ENCODE measurements at regions not wholly inside any gene's neighbourhood (a gene's known extent, or its start where the extent isn't known, plus 50 kb on each side); places are given as distances from the start of the nearest gene placed in this dataset.

DNA sequence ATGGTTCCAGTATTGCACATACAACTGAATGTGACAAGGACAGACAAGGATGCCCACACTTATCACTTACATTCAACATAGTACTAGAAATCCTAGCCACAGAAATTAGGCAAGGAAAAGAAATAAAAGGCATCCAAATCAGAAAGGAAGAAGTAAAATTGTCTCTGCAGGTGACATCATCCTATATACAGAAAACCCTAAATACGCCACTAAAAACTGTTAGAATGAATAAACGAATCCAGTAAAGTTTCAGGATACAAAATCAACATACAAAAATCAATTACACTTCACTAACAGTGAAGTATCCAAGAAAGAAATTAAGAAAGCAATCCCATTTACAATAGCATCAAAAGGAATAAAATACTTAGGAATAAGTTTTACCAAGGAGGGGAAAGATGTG, 66.1 kb downstream of the FAM217A start:
- H3K4me1 ChIP-seq (ENCODE audit: low read depth, poor library complexity, severe bottlenecking): peaks cover 41% of the 10 kb centered on the region

DNA sequence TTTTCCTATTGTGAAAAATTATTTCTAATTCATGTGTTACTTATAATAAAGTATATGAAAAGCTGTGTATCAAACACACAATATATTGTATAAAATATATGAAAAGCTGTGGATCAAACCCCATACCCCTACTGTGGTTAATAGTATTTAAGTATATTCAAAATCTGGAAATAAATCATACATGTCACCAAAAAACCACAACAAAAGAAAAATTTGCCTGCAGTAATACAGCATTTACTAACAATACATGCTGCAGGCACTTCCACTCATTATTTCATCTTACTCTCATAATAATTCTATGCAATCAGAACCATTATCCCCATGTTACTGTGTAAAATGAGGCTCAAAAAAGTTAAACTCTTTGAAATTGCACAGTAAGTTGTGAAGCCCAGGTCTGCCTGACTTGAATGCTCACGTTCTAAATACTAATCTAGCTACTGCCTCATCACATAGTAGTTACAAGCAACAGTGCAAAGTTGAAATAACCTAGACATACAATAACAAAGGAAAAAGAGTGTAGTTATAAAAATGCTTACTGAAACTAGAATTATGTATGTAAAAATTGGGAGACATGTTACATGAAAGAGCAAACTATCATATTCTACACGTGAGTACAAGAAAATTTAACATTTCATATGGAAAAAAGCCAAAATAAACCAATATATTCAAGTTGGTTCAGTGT, 61.7 kb downstream of the FAM217A start:
- TF ChIP-seq, protein P1, sequence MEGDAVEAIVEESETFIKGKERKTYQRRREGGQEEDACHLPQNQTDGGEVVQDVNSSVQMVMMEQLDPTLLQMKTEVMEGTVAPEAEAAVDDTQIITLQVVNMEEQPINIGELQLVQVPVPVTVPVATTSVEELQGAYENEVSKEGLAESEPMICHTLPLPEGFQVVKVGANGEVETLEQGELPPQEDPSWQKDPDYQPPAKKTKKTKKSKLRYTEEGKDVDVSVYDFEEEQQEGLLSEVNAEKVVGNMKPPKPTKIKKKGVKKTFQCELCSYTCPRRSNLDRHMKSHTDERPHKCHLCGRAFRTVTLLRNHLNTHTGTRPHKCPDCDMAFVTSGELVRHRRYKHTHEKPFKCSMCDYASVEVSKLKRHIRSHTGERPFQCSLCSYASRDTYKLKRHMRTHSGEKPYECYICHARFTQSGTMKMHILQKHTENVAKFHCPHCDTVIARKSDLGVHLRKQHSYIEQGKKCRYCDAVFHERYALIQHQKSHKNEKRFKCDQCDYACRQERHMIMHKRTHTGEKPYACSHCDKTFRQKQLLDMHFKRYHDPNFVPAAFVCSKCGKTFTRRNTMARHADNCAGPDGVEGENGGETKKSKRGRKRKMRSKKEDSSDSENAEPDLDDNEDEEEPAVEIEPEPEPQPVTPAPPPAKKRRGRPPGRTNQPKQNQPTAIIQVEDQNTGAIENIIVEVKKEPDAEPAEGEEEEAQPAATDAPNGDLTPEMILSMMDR (conservative IDR thresholded peaks at IDR 0.05; ENCODE audit: low read depth, low read length): no peak
- Histone ChIP-seq H2AFZ (ENCODE audit: low read depth) (peak overlapping the region; percentile 71), H3K4me3 (IDR thresholded peaks at IDR 0.05; ENCODE audit: insufficient read depth, low read depth, low read length) (no peak overlapping the region), H3K79me2 (ENCODE audit: insufficient read depth, low read depth) (peaks cover 43% of the 10 kb centered on the region), H3K36me3 (ENCODE audit: insufficient read depth) (no peaks in the 10 kb centered on the region), H3K4me2 (peak overlapping the region; percentile 55), H4K20me1 (ENCODE audit: insufficient read depth) (no peaks in the 10 kb centered on the region), H3K27me3 (ENCODE audit: insufficient read depth, low read depth) (no peaks in the 10 kb centered on the region), H3K4me1 (ENCODE audit: low read depth, poor library complexity, severe bottlenecking) (peaks cover 28% of the 10 kb centered on the region), H3K27ac (peak overlapping the region; percentile 95), H3K9ac (peak overlapping the region; percentile 82)

More for the DNA sequence above, 66.1 kb downstream of the FAM217A start:
- no peak overlapping the region for H3K27ac ChIP-seq
- H3K4me3 ChIP-seq (IDR thresholded peaks at IDR 0.05; ENCODE audit: insufficient read depth, low read depth, low read length): no peak overlapping the region
- peaks cover 32% of the 10 kb centered on the region; the same call in 1 of the 2 replicates for H3K79me2 ChIP-seq (ENCODE audit: insufficient read depth, low read depth)
- H3K36me3 ChIP-seq (ENCODE audit: insufficient read depth): no peaks in the 10 kb centered on the region
- H3K27me3 ChIP-seq (ENCODE audit: insufficient read depth, low read depth): no peaks in the 10 kb centered on the region
- TF ChIP-seq, protein P1 (conservative IDR thresholded peaks at IDR 0.05; ENCODE audit: low read depth, low read length): no peak
- no peak overlapping the region for H3K9ac ChIP-seq
- H4K20me1 ChIP-seq (ENCODE audit: insufficient read depth): no peaks in the 10 kb centered on the region
- no peak overlapping the region for H2AFZ ChIP-seq (ENCODE audit: low read depth)
- no peak overlapping the region for H3K4me2 ChIP-seq

DNA sequence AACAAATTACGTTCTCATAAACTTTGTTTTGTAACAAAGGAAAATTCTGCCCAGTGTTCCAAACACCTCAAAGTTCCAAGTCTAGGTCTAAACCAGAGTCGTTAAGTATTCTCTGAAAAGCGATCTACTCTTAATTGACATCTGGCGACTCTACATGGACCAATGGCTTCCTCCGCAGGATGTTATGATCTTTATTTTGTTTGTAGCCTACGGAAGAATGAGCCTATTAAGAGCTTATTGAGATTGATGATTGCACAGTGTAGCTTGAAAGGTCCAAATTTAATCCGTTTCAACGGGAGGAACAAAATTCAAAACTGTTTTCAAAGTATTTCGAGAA, 61.1 kb downstream of the FAM217A start:
- H3K4me1 ChIP-seq (ENCODE audit: low read depth, poor library complexity, severe bottlenecking): peaks cover 29% of the 10 kb centered on the region
- H3K9ac ChIP-seq: peak overlapping the region; percentile 82
- H4K20me1 ChIP-seq (ENCODE audit: insufficient read depth): peaks cover 5% of the 10 kb centered on the region; the same call in 1 of the 2 replicates
- H2AFZ ChIP-seq (ENCODE audit: low read depth): peak overlapping the region; percentile 71
- H3K27ac ChIP-seq: peak overlapping the region; percentile 95
- TF ChIP-seq, protein P1 (conservative IDR thresholded peaks at IDR 0.05; ENCODE audit: low read depth, low read length): no peak
- H3K79me2 ChIP-seq (ENCODE audit: insufficient read depth, low read depth): peaks cover 49% of the 10 kb centered on the region
- no peaks in the 10 kb centered on the region for H3K27me3 ChIP-seq (ENCODE audit: insufficient read depth, low read depth)
- no peaks in the 10 kb centered on the region for H3K36me3 ChIP-seq (ENCODE audit: insufficient read depth)
- peak overlapping the region; percentile 55 for H3K4me2 ChIP-seq
- H3K4me3 ChIP-seq (IDR thresholded peaks at IDR 0.05; ENCODE audit: insufficient read depth, low read depth, low read length): no peak overlapping the region

DNA sequence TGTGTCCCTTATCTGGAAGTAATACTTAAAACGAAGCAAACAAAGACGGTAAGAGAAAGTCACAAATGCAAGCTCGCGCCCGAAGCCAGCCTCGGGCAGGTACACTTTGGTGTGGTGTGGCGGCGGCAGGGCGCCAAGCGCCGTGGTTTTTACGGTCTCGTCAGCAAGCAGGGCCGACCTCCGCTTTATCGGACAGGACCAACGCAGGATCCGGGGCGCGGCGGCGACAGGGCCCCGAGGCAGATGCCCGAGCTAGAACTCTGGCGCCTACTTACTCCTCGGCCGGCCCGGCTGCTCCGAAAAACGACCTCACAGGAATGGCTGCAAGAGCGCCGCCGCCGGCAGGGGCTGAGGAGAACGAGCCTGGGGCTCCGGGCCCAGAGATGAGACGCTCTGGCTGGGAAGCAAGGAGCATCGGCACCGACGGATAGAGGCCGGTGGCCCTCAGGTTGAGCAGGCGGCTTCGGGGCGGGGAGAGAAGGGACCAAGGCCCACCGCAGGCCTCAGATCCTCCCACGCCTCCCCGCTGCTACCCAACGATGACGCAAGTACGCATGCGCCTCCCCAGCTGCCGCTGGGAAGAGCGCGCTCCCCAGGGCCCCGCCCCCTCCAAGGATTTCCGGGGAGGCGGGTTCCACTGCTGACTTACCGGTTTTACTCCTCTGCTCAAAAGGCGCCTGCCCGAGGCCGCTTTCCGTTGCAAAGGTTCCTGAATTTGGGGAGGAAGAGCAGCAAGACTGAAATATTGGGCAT, 60.6 kb downstream of the FAM217A start:
- peaks cover 10% of the 10 kb centered on the region; the same call in 1 of the 2 replicates for H4K20me1 ChIP-seq (ENCODE audit: insufficient read depth)
- H3K36me3 ChIP-seq (ENCODE audit: insufficient read depth): no peaks in the 10 kb centered on the region
- no peaks in the 10 kb centered on the region for H3K27me3 ChIP-seq (ENCODE audit: insufficient read depth, low read depth)
- H3K9ac ChIP-seq: peak overlapping the region; percentile 82
- peak overlapping the region; percentile 55 for H3K4me2 ChIP-seq
- TF ChIP-seq, protein P1 (conservative IDR thresholded peaks at IDR 0.05; ENCODE audit: low read depth, low read length): 0 out of 2 replicates have a peak, but pooled peaks have one; percentile 18
- peak overlapping the region; percentile 95 for H3K27ac ChIP-seq
- peaks cover 34% of the 10 kb centered on the region for H3K4me1 ChIP-seq (ENCODE audit: low read depth, poor library complexity, severe bottlenecking)
- peak overlapping the region; percentile 75 for H2AFZ ChIP-seq (ENCODE audit: low read depth)
- H3K79me2 ChIP-seq (ENCODE audit: insufficient read depth, low read depth): peaks cover 49% of the 10 kb centered on the region
- H3K4me3 ChIP-seq (IDR thresholded peaks at IDR 0.05; ENCODE audit: insufficient read depth, low read depth, low read length): no peak overlapping the region

Data from KMS-11 (cell line).